ENCODE measurements at regions not wholly inside any gene's neighbourhood (a gene's known extent, or its start where the extent isn't known, plus 50 kb on each side); places are given as distances from the start of the nearest gene placed in this dataset.

DNA sequence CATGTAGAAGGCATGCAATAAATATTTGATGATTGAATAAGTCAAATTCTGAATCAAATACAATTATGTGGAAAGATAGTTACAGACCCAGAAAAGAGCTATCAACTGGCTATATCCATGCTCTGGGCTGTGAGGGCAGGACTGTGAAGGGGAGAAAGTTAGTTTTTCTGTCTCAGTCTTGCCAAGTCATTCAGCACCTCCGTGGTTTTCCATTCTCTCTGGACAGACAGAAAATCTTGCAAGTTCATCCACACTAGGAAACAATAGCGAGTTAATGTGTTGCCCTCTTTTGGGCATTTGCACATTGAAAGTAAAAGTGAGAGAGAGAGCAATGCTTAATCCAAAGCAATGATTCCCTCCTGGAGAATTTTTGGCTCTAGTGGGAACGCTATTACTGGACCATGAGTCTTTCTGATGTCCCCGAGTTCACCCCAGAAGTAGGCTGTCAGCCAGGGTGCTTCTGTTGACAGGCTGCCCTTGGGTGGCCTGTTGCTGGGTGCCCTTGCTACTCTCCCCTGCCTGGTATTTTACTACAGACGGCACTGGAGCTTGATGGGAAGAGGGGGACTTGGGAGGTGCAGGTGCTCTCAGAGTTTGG is 238.3 kb downstream of the LOXHD1 start:
- no peaks in the 10 kb centered on the region for H4K20me1 ChIP-seq (ENCODE audit: control insufficient read depth, insufficient read depth, low read depth, low read length)
- H3K27ac ChIP-seq (ENCODE audit: low read depth, low read length) = no peak overlapping the region
- H3K4me2 ChIP-seq (ENCODE audit: low read length) = no peak overlapping the region

GRCh38 chr18:46419391-46420141 is 237.5 kb downstream of the LOXHD1 start:
- Histone ChIP-seq H3K9me3 (ENCODE audit: control insufficient read depth, insufficient read depth, low read length) (no peaks in the 10 kb centered on the region), H4K20me1 (ENCODE audit: control insufficient read depth, insufficient read depth, low read depth, low read length) (no peaks in the 10 kb centered on the region), H3K4me3 (ENCODE audit: low read length) (no peak overlapping the region), H3K4me2 (ENCODE audit: low read length) (no peak overlapping the region), H3K79me2 (ENCODE audit: control insufficient read depth, low read length) (no peaks in the 10 kb centered on the region), H3K9me2 (replicated peaks; ENCODE audit: control insufficient read depth, low read length) (no peaks in the 10 kb centered on the region), H3F3A (ENCODE audit: control insufficient read depth, insufficient read depth) (no peaks in the 10 kb centered on the region), H3K4me1 (ENCODE audit: control insufficient read depth, low read length) (0 out of 2 replicates have a peak, but pooled peaks cover 3% of the 10 kb centered on the region), H3K27me3 (ENCODE audit: control insufficient read depth, low read length) (no peaks in the 10 kb centered on the region; the same call in none of the 2 replicates), H3K36me3 (ENCODE audit: control insufficient read depth, low read length) (no peaks in the 10 kb centered on the region), H3K27ac (ENCODE audit: low read depth, low read length) (no peak overlapping the region)
- TF ChIP-seq EZH2phosphoT487 (IDR thresholded peaks at IDR 0.05; ENCODE audit: borderline replicate concordance, low read length) = no peak
- TF ChIP-seq, protein P1, sequence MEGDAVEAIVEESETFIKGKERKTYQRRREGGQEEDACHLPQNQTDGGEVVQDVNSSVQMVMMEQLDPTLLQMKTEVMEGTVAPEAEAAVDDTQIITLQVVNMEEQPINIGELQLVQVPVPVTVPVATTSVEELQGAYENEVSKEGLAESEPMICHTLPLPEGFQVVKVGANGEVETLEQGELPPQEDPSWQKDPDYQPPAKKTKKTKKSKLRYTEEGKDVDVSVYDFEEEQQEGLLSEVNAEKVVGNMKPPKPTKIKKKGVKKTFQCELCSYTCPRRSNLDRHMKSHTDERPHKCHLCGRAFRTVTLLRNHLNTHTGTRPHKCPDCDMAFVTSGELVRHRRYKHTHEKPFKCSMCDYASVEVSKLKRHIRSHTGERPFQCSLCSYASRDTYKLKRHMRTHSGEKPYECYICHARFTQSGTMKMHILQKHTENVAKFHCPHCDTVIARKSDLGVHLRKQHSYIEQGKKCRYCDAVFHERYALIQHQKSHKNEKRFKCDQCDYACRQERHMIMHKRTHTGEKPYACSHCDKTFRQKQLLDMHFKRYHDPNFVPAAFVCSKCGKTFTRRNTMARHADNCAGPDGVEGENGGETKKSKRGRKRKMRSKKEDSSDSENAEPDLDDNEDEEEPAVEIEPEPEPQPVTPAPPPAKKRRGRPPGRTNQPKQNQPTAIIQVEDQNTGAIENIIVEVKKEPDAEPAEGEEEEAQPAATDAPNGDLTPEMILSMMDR (IDR thresholded peaks at IDR 0.05; ENCODE audit: low read depth, low read length, poor library complexity, severe bottlenecking) = no peak

More for the DNA sequence above, 238.3 kb downstream of the LOXHD1 start:
- TF ChIP-seq EZH2phosphoT487 (IDR thresholded peaks at IDR 0.05; ENCODE audit: borderline replicate concordance, low read length) = no peak
- TF ChIP-seq, protein P1 (IDR thresholded peaks at IDR 0.05; ENCODE audit: low read depth, low read length, poor library complexity, severe bottlenecking) = no peak
- Histone ChIP-seq H3K4me1 (ENCODE audit: control insufficient read depth, low read length) (0 out of 2 replicates have a peak, but pooled peaks cover 3% of the 10 kb centered on the region), H3K27me3 (ENCODE audit: control insufficient read depth, low read length) (no peaks in the 10 kb centered on the region; the same call in none of the 2 replicates), H3K9me2 (replicated peaks; ENCODE audit: control insufficient read depth, low read length) (no peaks in the 10 kb centered on the region), H3K36me3 (ENCODE audit: control insufficient read depth, low read length) (no peaks in the 10 kb centered on the region), H3K9me3 (ENCODE audit: control insufficient read depth, insufficient read depth, low read length) (no peaks in the 10 kb centered on the region), H3K4me3 (ENCODE audit: low read length) (no peak overlapping the region), H3F3A (ENCODE audit: control insufficient read depth, insufficient read depth) (no peaks in the 10 kb centered on the region), H3K79me2 (ENCODE audit: control insufficient read depth, low read length) (no peaks in the 10 kb centered on the region)

- Histone ChIP-seq H3K27ac (ENCODE audit: low read depth, low read length) (no peak overlapping the region), H3K79me2 (ENCODE audit: control insufficient read depth, low read length) (no peaks in the 10 kb centered on the region), H3K27me3 (ENCODE audit: control insufficient read depth, low read length) (peaks cover 11% of the 10 kb centered on the region), H3K9me2 (replicated peaks; ENCODE audit: control insufficient read depth, low read length) (no peaks in the 10 kb centered on the region), H3K4me1 (ENCODE audit: control insufficient read depth, low read length) (no peaks in the 10 kb centered on the region), H3K36me3 (ENCODE audit: control insufficient read depth, low read length) (no peaks in the 10 kb centered on the region), H3K4me2 (ENCODE audit: low read length) (no peak overlapping the region), H3K4me3 (ENCODE audit: low read length) (no peak overlapping the region), H3K9me3 (ENCODE audit: control insufficient read depth, insufficient read depth, low read length) (no peaks in the 10 kb centered on the region), H3F3A (ENCODE audit: control insufficient read depth, insufficient read depth) (no peaks in the 10 kb centered on the region), H4K20me1 (ENCODE audit: control insufficient read depth, insufficient read depth, low read depth, low read length) (no peaks in the 10 kb centered on the region)
- TF ChIP-seq, protein P1 (IDR thresholded peaks at IDR 0.05; ENCODE audit: low read depth, low read length, poor library complexity, severe bottlenecking) = no peak
- TF ChIP-seq EZH2phosphoT487 (IDR thresholded peaks at IDR 0.05; ENCODE audit: borderline replicate concordance, low read length) = no peak
These were observed 235.0 kb downstream of the LOXHD1 start for GRCh38 chr18:46421973-46422551.

All from DOHH2 (cell line).